HG02970 (cell line): ENCODE measurements at regions not wholly inside any gene's neighbourhood (a gene's known extent, or its start where the extent isn't known, plus 50 kb on each side); places are given as distances from the start of the nearest gene placed in this dataset.

Experiments used
- ATAC-seq: cut with Tn5 transposase; IDR thresholded peaks from one replicate; pipeline ENCODE4 v1.9.1; 2021; ENCODE audit warnings: mild to moderate bottlenecking, moderate library complexity, moderate number of reproducible peaks; ENCODE audit not compliant: unreplicated experiment, low FRiP score

GRCh38 chr5:56499491-56499890, 266.4 kb upstream of the ANKRD55 start:
- no peak for ATAC-seq

- no peak for ATAC-seq
Measured at GRCh38 chr5:56498759-56499395, 265.7 kb upstream of the ANKRD55 start.

- no peak for ATAC-seq
Measured at GRCh38 chr5:56496581-56497063, 263.5 kb upstream of the ANKRD55 start.

GRCh38 chr5:56494300-56494731, 261.2 kb upstream of the ANKRD55 start:
- ATAC-seq, result no peak

GRCh38 chr5:56493766-56494165, 260.6 kb upstream of the ANKRD55 start:
- ATAC-seq, result no peak

- ATAC-seq, result no peak
Measured at GRCh38 chr5:56493308-56493707, 260.2 kb upstream of the ANKRD55 start.

- no peak for ATAC-seq
Measured at GRCh38 chr5:56492812-56493211, 259.7 kb upstream of the ANKRD55 start.

GRCh38 chr5:56490971-56491468, 257.9 kb upstream of the ANKRD55 start:
- no peak for ATAC-seq

GRCh38 chr5:56489272-56489671, 256.1 kb upstream of the ANKRD55 start:
- no peak for ATAC-seq

- ATAC-seq, result no peak
Measured at GRCh38 chr5:56487528-56488115, 254.5 kb upstream of the ANKRD55 start.

- ATAC-seq, result no peak
Measured at GRCh38 chr5:56482363-56482762, 249.2 kb upstream of the ANKRD55 start.

- ATAC-seq, result no peak
Measured at GRCh38 chr5:56481428-56482357, 248.6 kb upstream of the ANKRD55 start.

- ATAC-seq, result no peak
Measured at GRCh38 chr5:56480705-56481427, 247.7 kb upstream of the ANKRD55 start.

GRCh38 chr5:56480078-56480704, 247.1 kb upstream of the ANKRD55 start:
- no peak for ATAC-seq

GRCh38 chr5:56479696-56480077, 246.6 kb upstream of the ANKRD55 start:
- no peak for ATAC-seq

GRCh38 chr5:56479126-56479525, 246.0 kb upstream of the ANKRD55 start:
- ATAC-seq, result no peak

- no peak for ATAC-seq
Measured at GRCh38 chr5:56478062-56478461, 244.9 kb upstream of the ANKRD55 start.

- ATAC-seq, result no peak
Measured at GRCh38 chr5:56476487-56476856, 243.3 kb upstream of the ANKRD55 start.

GRCh38 chr5:56475689-56476486, 242.8 kb upstream of the ANKRD55 start:
- no peak for ATAC-seq
